OCI-LY3 (cell line): ENCODE measurements at regions not wholly inside any gene's neighbourhood (a gene's known extent, or its start where the extent isn't known, plus 50 kb on each side); places are given as distances from the start of the nearest gene placed in this dataset.
A peak's percentile ranks its signal among the peaks of the same experiment; 100 is the strongest.

ENCODE experiments used
- H2AFZ ChIP-seq: fragments of 200-600, 300-600 bp; shearing (Covaris generic); 2 replicates; pipeline ENCODE4 v1.6.0; 2014; ENCODE audit warnings: antibody characterized with exemption, low read depth, low read length
- H3K27ac ChIP-seq: fragments of 200-600, 300-600 bp; sonication (generic); 2 replicates; pipeline ENCODE4 v1.5.1; 2014; ENCODE audit warnings: mild to moderate bottlenecking, low read length, moderate library complexity, mixed read lengths
- H3K27me3 ChIP-seq: fragments of 200-600, 300-600 bp; sonication (generic); 2 replicates; pipeline ENCODE4 v1.6.1; 2014; ENCODE audit warnings: low read depth, low read length, mixed read lengths
- H3K36me3 ChIP-seq: fragments of 200-600, 300-600 bp; sonication (generic); replicated peaks from 2 replicates; pipeline ENCODE3; 2014; ENCODE audit warnings: low read depth, low read length, mixed read lengths
- H3K4me1 ChIP-seq: fragments of 300-600, 200-600 bp; sonication (generic); 2 replicates; pipeline ENCODE4 v1.6.1; 2014; ENCODE audit warnings: low read length, mixed read lengths
- H3K4me2 ChIP-seq: fragments of 200-600, 300-600 bp; sonication (generic); 2 replicates; pipeline ENCODE4 v1.6.1; 2014; ENCODE audit warnings: low read length, mixed read lengths
- H3K4me3 ChIP-seq: fragments of 300-600, 200-600 bp; sonication (generic); 2 replicates; pipeline ENCODE4 v1.5.1; 2014; ENCODE audit warnings: antibody characterized with exemption, mild to moderate bottlenecking, low read length, moderate library complexity
- H3K79me2 ChIP-seq: fragments of 300-600, 200-600 bp; shearing (Covaris generic); 2 replicates; pipeline ENCODE4 v1.6.1; 2014; ENCODE audit warnings: mild to moderate bottlenecking, low read length, mixed read lengths
- H3K9ac ChIP-seq: fragments of 300-600, 200-600 bp; shearing (Covaris generic); 2 replicates; pipeline ENCODE4 v1.6.0; 2014; ENCODE audit warnings: mild to moderate bottlenecking, low read length, moderate library complexity
- H3K9me3 ChIP-seq: fragments of 200-600, 300-600 bp; shearing (Covaris generic); 2 replicates; pipeline ENCODE4 v1.6.1; 2014; ENCODE audit warnings: low read length, mixed read lengths; ENCODE audit not compliant: insufficient read depth
- H4K20me1 ChIP-seq: fragments of 200-600, 300-600 bp; sonication (generic); 2 replicates; pipeline ENCODE4 v1.6.1; 2016; ENCODE audit warnings: low read length, mixed read lengths; ENCODE audit not compliant: insufficient read depth
- CTCF ChIP-seq: fragments of 200-600, 300-600 bp; sonication (generic); IDR thresholded peaks from 2 replicates; pipeline ENCODE4 v1.5.1; 2014; ENCODE audit warnings: antibody characterized with exemption, low read length, low read depth
- EZH2phosphoT487 ChIP-seq: fragments of 200-600 bp; shearing (Covaris generic); IDR thresholded peaks from 2 replicates; pipeline ENCODE4 v1.6.1; 2018; ENCODE audit warnings: antibody characterized with exemption, mixed run types, low read depth

- no peak overlapping the region for H3K4me2 ChIP-seq
- no peaks in the 10 kb centered on the region for H4K20me1 ChIP-seq
- H3K79me2 ChIP-seq = no peaks in the 10 kb centered on the region
- H3K9ac ChIP-seq = no peak overlapping the region
- H3K9me3 ChIP-seq = no peaks in the 10 kb centered on the region
- no peak overlapping the region for H2AFZ ChIP-seq
- H3K27ac ChIP-seq = no peak overlapping the region
- H3K4me3 ChIP-seq = no peak overlapping the region
- no peaks in the 10 kb centered on the region for H3K27me3 ChIP-seq
- no peak for TF ChIP-seq CTCF
- no peak for TF ChIP-seq EZH2phosphoT487
- H3K4me1 ChIP-seq = no peaks in the 10 kb centered on the region
- H3K36me3 ChIP-seq = no peaks in the 10 kb centered on the region
These were observed 61.6 kb downstream of the CAPZA3 start for GRCh38 chr12:18799561-18799960.

GRCh38 chr12:18805516-18806248 is 67.8 kb downstream of the CAPZA3 start:
- no peak overlapping the region for H3K9ac ChIP-seq
- H3K4me2 ChIP-seq = no peak overlapping the region
- no peak overlapping the region for H3K27ac ChIP-seq
- TF ChIP-seq EZH2phosphoT487 = no peak
- TF ChIP-seq CTCF = peak; percentile 6; the same call in 1 of the 2 replicates
- no peaks in the 10 kb centered on the region for H3K4me1 ChIP-seq
- H3K27me3 ChIP-seq = no peaks in the 10 kb centered on the region
- no peak overlapping the region for H3K4me3 ChIP-seq
- no peak overlapping the region for H2AFZ ChIP-seq
- no peaks in the 10 kb centered on the region for H3K79me2 ChIP-seq
- no peaks in the 10 kb centered on the region for H4K20me1 ChIP-seq
- no peaks in the 10 kb centered on the region for H3K9me3 ChIP-seq
- H3K36me3 ChIP-seq = no peaks in the 10 kb centered on the region

- H3K9me3 ChIP-seq = no peaks in the 10 kb centered on the region
These were observed 69.8 kb downstream of the CAPZA3 start for GRCh38 chr12:18807714-18808113.

GRCh38 chr12:18808221-18808620 is 70.3 kb downstream of the CAPZA3 start:
- Histone ChIP-seq H3K4me2 (no peak overlapping the region), H3K4me1 (no peaks in the 10 kb centered on the region), H2AFZ (no peak overlapping the region), H4K20me1 (no peaks in the 10 kb centered on the region), H3K4me3 (no peak overlapping the region), H3K27ac (no peak overlapping the region), H3K79me2 (no peaks in the 10 kb centered on the region), H3K36me3 (no peaks in the 10 kb centered on the region), H3K9ac (no peak overlapping the region), H3K9me3 (no peaks in the 10 kb centered on the region), H3K27me3 (no peaks in the 10 kb centered on the region)
- TF ChIP-seq EZH2phosphoT487 (no peak), CTCF (no peak)

More at GRCh38 chr12:18807714-18808113, 69.8 kb downstream of the CAPZA3 start:
- H3K27me3 ChIP-seq = no peaks in the 10 kb centered on the region
- H4K20me1 ChIP-seq = no peaks in the 10 kb centered on the region
- no peak overlapping the region for H3K4me3 ChIP-seq
- no peaks in the 10 kb centered on the region for H3K4me1 ChIP-seq
- H3K9ac ChIP-seq = no peak overlapping the region
- no peak overlapping the region for H3K27ac ChIP-seq
- TF ChIP-seq CTCF (no peak), EZH2phosphoT487 (no peak)
- no peak overlapping the region for H2AFZ ChIP-seq
- H3K4me2 ChIP-seq = no peak overlapping the region
- no peaks in the 10 kb centered on the region for H3K79me2 ChIP-seq
- no peaks in the 10 kb centered on the region for H3K36me3 ChIP-seq
